ENCODE measurements at regions not wholly inside any gene's neighbourhood (a gene's known extent, or its start where the extent isn't known, plus 50 kb on each side); places are given as distances from the start of the nearest gene placed in this dataset.

GRCh38 chr6:147126618-147127022, 77.6 kb upstream of the STXBP5 start:
- TF ChIP-seq, protein P1, sequence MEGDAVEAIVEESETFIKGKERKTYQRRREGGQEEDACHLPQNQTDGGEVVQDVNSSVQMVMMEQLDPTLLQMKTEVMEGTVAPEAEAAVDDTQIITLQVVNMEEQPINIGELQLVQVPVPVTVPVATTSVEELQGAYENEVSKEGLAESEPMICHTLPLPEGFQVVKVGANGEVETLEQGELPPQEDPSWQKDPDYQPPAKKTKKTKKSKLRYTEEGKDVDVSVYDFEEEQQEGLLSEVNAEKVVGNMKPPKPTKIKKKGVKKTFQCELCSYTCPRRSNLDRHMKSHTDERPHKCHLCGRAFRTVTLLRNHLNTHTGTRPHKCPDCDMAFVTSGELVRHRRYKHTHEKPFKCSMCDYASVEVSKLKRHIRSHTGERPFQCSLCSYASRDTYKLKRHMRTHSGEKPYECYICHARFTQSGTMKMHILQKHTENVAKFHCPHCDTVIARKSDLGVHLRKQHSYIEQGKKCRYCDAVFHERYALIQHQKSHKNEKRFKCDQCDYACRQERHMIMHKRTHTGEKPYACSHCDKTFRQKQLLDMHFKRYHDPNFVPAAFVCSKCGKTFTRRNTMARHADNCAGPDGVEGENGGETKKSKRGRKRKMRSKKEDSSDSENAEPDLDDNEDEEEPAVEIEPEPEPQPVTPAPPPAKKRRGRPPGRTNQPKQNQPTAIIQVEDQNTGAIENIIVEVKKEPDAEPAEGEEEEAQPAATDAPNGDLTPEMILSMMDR (IDR thresholded peaks at IDR 0.05) = no peak
- TF ChIP-seq POLR2A (IDR thresholded peaks at IDR 0.05) = no peak

Measured in uterus (tissue), 2 donors.